NOMO-1 treated with dmso at 0.1 percent for 144 hours (cell line): ENCODE measurements at regions not wholly inside any gene's neighbourhood (a gene's known extent, or its start where the extent isn't known, plus 50 kb on each side); places are given as distances from the start of the nearest gene placed in this dataset.

Experiments used
- DNase-seq: peaks from one replicate; lab custom pipeline; 2025; ENCODE audit not compliant: unreplicated experiment; lab: John Stamatoyannopoulos, UW

DNA sequence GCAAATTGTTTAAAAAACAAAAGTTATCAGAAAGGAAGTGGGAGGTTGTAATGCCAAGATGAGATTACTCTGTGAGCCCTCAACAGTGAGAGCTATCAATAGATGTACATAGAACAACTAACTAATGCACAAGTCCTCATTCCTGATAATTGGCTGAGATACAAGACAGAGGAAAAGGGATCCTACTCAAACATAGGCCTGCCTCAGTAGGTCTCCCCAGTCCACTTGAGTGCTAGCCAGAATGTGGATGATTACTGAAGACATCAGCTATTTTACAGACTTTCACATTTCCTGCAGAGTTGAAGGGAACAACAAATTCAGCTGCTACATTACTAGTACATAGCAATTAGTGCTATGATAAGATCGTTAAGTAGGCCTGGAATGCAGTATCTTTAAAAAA, 981.9 kb downstream of the TUSC7 start:
- no peak for DNase-seq

- no peak for DNase-seq
Observed at GRCh38 chr3:117692416-117692995, 982.9 kb downstream of the TUSC7 start.

DNA sequence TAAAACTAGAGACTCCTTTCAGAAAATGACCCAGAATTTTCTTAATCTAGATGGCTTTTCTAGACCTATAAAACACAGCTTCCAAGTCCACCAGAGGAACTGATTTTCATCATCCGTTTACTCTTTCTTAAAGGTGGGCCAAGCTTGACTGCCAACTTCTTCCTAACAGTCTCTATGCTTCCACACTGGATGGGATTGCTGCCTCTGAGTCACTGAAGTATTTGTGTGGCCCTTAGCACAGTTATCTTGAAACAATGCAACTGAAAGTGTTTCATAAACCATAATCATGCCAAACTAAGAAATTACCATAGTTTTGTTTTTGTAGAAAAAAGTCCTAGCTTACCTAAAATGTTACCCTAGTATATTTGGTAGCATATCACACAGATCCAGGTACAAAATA, 985.7 kb downstream of the TUSC7 start:
- no peak for DNase-seq

- no peak for DNase-seq
Observed at GRCh38 chr3:117695871-117696645, 986.5 kb downstream of the TUSC7 start.

- no peak for DNase-seq
Observed at GRCh38 chr3:117696851-117697407, 987.4 kb downstream of the TUSC7 start.

DNA sequence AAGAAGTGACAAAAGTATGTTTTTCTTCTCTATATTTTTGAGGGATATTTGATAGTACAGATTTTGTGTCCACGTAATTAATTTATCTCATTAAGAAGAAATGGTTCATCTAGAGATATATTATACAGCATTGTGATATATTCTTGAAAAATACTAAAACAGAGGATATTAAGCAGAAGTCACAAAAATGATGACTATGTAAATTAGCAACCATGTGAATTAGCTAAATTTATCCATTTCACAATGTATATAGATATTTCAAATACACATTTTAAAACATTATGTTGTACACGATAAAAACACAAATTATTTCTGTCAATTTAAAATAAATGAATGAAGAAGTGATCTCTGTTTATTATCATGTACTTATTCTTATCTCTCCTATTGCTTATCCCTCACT, 989.5 kb downstream of the TUSC7 start:
- no peak for DNase-seq

GRCh38 chr3:117700573-117701360, 991.2 kb downstream of the TUSC7 start:
- no peak for DNase-seq

DNA sequence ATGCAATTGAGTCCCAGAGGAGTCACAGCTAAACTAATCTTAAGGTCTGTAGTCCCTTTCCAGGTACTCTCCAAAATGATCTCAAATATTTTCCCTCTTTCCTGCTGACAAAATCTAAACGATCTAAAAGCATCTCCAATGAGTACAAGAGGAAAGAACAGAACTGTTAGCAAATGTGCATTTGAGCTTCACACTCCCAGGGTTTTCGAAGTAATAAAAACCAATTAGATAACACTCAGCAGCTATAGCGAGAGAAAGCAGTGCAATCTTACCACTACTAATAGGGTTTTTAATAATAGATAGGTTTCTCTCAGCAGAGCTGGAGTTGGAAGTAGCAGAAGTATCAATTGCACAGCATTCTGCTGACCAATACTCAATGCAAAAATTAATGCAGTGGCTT, 995.4 kb downstream of the TUSC7 start:
- DNase-seq, result no peak

DNA sequence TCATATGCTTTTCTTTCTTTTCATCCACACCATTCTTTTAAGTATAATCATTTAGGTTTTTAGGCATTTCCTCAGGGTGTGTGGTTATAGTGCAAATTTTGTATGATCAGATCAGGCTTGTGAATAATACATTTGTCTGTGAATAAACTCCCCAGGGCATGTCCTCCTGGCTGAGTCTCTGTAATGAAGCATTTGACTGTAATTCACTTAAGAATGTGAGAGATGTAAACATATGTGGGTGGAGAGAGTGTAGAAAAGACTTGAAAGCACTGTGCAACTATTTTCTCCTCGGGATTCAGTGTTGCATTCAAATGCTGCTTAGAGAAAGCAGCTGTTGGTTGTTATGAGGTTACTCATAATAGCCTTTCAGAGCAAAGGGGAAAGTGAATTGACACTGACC, 996.5 kb downstream of the TUSC7 start:
- DNase-seq, result no peak

- no peak for DNase-seq
Observed at GRCh38 chr3:117706756-117707155, 997.2 kb downstream of the TUSC7 start.

DNA sequence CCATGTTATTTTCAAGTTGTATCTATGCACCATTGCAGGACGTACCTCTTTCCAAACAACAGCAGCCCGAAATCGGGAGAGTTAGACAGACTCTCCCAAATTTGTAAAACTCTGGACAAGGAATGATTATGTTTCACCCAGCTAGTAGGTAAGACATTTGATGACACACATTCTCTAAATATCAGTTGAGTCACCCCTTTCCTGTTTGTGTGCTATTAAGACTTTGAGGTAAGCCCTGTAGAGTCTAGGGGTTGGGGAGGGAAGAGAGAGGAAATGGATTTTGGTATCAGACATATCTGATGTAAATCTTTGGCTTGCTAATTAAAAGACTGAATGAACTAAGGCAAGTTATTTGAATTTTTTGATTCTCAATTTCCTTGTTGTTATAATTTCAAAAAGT, 999.0 kb downstream of the TUSC7 start:
- no peak for DNase-seq

DNA sequence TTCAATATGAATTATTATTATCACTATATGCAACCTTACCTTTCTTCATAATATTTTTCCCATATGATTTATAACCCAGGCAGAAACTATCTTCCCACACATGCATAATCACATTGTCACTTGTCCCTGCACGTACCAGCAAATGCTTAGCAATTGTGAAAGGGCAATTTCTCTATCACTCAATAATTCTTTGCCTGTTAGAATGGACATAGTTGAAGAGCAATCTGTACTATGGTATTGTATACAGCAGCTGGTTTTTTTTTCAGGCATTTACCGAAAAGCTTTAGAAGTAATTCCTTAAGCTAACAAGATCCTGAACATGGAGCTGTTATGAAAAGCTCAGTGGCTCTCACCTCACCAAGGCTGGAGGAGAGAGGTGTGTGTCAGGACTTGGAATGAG, 999.5 kb downstream of the TUSC7 start:
- no peak for DNase-seq

GRCh38 chr3:117710501-117710900, 1000.9 kb downstream of the TUSC7 start:
- no peak for DNase-seq

- no peak for DNase-seq
Observed at GRCh38 chr3:117719316-117719926, 1009.8 kb downstream of the TUSC7 start.

DNA sequence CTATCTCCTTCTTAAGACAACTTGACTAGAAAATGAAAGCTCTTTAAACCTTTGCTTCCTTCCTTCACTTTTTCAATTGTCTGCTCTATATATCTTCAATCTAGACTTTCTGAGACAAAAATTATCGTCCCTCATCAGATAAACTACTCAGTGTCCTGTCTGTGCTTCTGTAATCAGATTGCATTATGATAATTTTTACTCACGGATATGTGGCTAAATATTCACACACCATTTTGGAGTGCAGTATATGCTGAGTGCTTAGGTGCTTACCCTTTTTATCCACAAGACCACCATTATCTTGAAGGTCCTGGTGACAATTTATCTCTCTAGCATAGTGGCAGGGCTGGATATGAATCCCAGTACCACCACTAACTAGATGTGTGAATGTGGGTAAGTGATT, 1012.3 kb downstream of the TUSC7 start:
- no peak for DNase-seq

GRCh38 chr3:117722856-117723255, 1013.3 kb downstream of the TUSC7 start:
- DNase-seq, result peak; percentile 81

DNA sequence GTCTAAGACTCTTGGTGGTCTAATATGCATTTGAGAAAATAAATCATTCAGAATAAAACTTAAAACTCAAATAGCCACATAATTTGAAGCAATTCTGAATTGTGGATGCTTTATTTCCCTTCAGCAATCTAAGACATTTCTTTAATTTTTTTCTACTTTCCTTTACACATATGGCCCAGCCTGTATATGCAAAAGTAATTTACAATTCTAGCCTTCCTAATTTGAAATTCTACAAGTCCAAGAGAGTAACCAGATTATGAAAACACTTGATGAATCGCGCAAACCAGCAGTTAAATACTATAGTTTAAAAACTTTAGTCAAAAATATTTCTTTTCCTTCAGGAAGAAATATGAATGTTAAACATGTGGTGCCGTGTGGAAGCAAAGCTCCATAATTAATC, 1014.2 kb downstream of the TUSC7 start:
- DNase-seq, result no peak

GRCh38 chr3:117725314-117725713, 1015.7 kb downstream of the TUSC7 start:
- no peak for DNase-seq

DNA sequence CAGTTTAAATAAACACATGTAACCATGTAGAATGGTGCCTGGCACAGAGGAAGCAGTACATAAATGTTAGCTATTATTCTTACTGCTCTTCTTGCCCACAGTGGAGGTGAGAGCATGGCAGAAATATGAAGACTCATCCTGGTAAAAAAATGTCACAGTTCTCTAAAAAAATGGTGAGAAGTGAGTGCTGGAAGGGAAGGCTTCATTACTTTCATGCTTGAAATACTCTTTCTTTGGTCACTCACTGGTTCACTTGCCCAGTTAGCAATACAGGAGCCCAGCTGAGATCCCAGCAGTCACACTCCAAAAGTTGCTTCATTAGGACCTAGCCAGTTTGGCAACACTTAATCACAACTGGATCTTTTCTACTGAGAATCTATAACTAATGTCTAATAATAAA, 1017.2 kb downstream of the TUSC7 start:
- DNase-seq, result no peak

- no peak for DNase-seq
Observed at GRCh38 chr3:117728226-117728625, 1018.6 kb downstream of the TUSC7 start.

GRCh38 chr3:117734496-117734895, 1024.9 kb downstream of the TUSC7 start:
- no peak for DNase-seq
